NCI-H345 (cell line): ENCODE measurements at regions not wholly inside any gene's neighbourhood (a gene's known extent, or its start where the extent isn't known, plus 50 kb on each side); places are given as distances from the start of the nearest gene placed in this dataset.

Source experiments
- DNase-seq: peaks from one replicate; lab custom pipeline; 2025; lab: John Stamatoyannopoulos, UW

DNA sequence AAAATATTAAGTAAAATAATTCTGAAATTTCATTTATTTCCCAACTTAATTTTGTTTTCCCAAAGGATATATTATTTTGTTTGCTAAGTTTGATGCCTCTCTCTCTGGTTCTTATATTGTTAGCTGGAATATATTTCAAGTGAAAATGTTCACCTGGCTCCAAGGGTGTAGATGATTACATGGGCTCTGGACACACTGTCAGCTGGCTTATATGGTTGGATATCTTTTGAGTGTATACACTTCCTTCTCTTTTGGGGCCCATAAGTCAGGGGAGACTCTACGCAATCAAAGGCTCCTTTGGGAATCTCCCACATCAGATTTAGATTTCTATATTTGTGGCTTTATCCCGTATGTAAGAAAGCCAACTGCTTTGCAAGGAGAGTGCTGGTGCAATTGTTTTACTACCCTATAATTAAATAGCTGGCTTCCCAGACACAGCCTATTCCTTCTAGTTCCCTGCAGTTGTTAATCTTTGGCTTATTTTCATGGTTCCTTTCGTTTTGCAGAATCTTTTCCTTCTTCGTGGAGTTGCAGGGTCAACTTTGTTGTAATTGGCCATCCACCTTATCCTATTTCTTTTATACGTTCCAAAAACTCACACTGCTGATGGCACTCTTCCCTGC lies 225.7 kb downstream of the DPH6 start:
- DNase-seq: no peak

DNA sequence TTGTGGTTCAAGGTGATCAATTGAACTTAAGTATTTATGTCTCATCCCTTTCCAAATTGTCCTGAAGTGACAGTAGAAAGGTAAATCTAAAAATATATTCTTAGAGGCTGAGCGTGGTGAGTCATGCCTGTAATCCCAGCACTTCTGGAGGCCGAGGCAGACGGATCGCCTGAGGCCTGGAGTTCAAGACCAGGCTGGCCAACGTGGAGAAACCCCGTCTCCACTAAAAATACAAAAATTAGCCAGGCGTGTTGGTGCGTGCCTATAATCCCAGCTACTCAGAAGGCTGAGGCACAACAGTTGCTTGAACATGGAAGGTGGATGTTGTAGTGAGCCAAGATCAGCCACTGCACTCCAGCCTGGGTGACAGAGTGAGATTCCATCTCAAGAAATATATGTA lies 226.6 kb downstream of the DPH6 start:
- DNase-seq: no peak

DNA sequence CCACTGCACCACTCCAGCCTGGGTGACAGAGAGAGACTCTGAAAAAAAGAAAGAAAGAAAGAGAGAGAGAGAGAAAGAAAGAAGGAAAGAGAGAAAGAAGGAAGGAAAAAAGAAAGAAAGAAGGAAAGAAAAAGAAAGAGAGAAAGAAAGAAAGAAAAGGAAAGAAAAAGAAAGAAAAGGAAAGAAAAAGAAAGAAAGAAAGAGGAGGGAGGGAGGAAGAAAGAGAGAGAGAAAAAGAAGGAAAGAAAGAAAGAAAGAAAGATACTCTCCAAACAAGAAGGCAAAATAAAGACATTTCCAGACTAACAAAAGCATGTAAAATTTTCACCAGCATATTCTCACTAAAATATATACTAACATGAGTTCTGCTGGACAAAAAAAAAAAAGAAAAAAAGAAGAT lies 228.7 kb downstream of the DPH6 start:
- DNase-seq: no peak

DNA sequence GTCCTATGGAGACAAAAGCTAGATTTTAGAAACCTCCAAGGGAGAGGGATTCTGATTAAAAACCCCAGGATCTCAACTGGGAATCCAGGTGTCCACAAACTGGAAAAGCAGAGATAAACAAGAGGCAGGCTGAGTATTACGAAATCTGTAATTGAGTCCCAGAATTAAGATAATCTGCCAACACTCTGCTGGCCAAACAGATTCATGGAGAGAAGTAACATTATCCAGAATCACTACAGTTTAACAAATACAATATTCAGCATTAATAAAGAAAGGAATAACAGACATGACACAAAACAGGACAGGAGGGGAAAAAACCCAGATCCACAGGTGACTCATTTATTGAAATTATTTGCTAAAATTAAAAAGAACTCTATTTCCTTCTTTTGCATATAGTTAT lies 227.2 kb upstream of the NANOGP8 start:
- no peak for DNase-seq

DNA sequence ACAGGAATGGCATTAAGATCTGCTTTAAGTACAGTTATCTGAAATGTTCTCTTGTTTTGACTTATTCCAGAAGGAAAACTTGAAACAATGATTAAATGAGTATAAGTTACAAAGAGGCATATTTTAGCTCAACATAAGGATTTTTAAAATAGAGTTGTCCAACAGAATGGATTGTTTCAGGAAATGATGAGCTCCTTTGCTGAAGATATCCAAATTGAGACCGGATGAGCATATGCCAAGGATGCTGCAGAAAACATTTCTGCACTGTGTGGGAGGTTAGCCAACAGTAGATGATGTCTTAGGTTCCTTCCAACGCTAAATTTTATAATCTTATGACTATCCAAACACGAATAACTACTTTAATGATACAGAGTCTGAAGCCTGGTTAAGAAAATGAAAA lies 226.5 kb upstream of the NANOGP8 start:
- no peak for DNase-seq

DNA sequence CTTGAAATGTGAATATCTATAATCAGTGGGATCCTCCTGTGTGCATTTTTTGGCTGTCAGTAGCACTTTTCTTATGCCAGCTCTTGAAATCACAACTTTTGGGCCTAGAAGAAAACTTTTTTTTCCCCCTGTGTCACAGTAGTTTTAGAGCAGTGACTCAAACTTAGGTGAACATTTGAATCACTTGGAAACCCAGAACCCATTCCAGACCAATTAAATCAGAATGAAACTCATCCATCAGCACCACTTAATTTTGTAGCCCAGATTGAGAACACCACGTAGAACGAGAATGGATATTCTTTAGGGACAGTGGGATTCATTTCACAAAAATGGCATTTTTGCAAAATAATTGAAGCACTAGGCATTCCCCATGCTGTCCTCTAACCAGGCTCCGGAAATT lies 224.8 kb upstream of the NANOGP8 start:
- DNase-seq: no peak

GRCh38 chr15:35308802-35309201 lies 223.7 kb upstream of the NANOGP8 start:
- DNase-seq: peak; percentile 49

- no peak for DNase-seq
Observed at GRCh38 chr15:35307676-35308075, 222.6 kb upstream of the NANOGP8 start.

GRCh38 chr15:35307026-35307425 lies 221.9 kb upstream of the NANOGP8 start:
- no peak for DNase-seq

- DNase-seq: no peak
Observed at GRCh38 chr15:35306361-35306981, 221.4 kb upstream of the NANOGP8 start.

DNA sequence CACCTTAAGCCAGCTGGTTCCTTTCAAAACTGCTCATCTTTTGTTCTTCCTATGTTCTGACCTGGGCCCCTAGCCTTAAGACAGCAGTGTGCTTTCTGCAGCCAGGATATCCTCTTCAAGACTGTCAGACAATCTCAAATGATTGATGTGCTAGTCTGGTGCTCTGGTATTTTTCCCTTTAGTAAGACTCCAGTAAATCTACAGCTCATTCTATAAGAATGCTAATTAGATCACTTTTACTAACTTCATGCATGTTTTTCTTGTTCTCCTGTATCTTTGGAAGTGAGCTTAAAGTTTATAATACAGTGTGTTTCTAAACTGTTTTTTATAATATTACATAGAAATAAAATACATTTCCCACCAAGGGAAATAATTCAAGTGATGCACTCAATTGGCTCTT lies 220.9 kb upstream of the NANOGP8 start:
- no peak for DNase-seq

DNA sequence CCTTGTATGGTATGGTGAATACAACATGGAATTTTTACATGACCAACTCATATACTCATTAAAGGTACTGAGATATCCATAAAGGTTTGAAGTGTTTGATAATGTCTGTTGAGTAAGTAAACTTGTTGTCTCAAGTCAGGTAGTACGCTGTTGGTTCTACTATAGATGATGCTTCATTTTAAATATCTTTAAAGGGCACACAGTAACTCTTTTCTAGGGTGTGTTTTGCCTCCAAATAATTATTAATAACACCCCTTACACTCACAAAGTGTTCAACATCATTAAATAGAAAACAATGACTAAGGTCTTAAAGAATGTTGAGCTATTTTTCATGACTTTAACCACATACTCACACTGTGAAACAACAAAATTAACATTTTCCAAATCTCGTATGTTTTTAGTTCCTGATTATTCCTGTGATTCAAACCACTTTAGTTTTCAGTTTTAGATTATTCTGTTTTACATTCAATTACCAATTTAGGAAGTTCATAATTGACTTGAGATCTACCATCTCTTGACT lies 220.0 kb upstream of the NANOGP8 start:
- DNase-seq: no peak

- DNase-seq: no peak
Observed at GRCh38 chr15:35304389-35304788, 219.3 kb upstream of the NANOGP8 start.

DNA sequence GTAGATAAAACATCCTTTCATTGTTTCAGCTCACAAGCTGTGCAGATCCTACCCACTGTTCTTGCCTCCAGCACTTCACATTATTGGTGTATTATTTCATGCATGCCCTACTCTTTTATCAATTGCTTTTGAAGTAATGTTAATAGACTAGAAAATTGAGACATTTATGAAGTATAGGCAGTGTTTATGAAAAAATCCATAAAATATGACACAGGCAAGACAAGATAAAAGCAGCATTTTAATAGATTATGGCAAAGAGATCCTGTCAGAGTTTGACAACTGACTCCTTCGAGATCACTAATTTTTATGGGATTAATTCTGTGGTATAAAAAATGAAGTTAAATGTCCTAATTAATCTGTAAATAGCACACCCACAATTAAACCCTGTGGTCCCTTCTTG lies 217.2 kb upstream of the NANOGP8 start:
- DNase-seq: no peak

DNA sequence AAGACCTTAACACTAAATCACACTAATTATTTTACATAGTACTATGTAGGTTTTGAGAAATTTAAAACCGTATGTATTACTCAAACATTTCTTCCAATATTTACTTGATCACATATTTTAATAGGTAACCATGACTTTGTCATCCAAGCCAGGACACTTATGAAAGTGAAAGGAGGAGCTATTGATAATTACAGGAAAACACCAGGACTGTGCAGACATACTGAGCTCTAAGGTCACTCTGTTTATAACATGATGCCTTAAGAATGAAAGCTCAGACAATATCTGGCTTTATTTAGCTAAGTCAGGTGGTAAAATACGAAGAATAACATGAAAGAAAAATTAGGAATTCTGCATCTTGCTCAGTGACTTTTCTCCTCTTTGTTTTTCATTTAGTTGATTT lies 216.0 kb upstream of the NANOGP8 start:
- no peak for DNase-seq

GRCh38 chr15:35299059-35299735 lies 214.1 kb upstream of the NANOGP8 start:
- no peak for DNase-seq

DNA sequence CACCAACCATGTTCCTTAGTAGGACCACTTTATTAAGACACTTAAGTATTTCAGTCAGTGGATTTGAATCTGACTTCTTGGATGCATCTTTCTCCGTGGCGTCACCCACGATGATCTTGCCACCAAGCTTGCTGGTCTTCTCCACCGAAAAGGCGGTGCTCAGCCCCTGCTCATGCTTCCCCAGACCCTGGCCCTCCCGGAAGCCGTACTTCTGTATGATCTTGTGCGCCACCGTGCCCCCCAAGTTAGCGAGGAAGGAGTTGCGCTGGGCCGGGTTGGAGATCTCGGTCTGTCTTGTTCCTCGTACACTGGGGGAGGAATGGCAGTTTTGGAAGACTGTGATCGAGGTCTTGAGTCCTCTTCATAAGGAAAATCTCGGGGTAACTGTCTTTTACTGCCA lies 213.4 kb upstream of the NANOGP8 start:
- DNase-seq: no peak

DNA sequence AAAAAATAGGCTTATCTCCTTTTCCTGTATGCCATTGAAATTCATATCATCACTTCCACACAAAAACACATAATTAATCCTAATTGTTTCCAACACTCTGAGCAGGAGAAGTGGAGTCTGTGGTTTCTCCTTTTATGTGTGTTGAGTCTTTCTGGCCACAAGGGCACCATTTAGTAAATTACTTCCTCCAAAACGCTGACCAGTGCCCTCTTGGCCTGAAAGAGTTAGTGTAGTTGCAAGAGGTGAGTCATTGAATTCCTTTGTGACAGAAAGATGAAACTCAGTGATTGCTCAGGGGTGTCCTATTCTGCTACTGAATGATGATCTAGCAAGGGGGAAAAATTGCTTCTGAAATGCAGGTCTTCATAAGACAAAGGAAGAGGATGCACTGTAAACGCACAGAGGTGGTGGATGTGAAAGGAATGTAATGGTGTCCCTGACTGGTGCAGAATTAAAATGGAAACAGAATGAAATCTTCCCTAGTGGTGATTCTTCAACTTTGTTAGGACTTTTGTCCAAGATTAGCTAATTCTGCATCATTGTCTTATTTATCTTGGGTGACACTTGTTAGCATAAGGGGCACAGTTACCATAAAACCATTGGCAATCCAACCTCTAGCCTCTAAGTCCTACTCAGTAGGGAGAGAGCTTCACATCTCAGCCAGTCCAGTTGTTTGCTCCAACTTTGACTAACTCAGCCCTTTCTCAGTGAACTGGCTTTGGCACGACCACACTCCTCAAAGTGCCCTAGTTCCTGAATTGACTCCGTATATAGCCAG lies 208.4 kb upstream of the NANOGP8 start:
- no peak for DNase-seq

DNA sequence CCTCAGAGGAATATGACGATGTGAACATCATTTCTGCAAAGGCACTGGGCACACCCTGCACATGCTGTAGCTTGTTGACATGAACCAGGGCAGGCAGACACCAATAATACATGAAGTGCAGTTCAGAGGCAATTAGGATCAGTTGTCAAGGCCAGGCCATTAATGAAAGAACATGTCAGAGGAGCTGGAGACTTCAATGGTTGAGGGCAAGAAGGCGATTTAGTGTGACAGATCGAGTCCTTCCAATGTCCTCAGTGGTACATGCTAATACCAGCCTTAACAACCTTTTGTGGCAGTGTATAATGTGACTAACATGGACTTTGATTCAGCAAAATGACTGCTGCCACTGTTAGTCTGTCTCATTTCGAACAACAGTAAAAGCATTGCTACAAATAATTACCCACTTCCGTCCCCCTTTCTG lies 205.2 kb upstream of the NANOGP8 start:
- no peak for DNase-seq

GRCh38 chr15:35289024-35289617 lies 204.0 kb upstream of the NANOGP8 start:
- DNase-seq: peak; percentile 9

- no peak for DNase-seq
Observed at GRCh38 chr15:35288580-35288979, 203.5 kb upstream of the NANOGP8 start.

DNA sequence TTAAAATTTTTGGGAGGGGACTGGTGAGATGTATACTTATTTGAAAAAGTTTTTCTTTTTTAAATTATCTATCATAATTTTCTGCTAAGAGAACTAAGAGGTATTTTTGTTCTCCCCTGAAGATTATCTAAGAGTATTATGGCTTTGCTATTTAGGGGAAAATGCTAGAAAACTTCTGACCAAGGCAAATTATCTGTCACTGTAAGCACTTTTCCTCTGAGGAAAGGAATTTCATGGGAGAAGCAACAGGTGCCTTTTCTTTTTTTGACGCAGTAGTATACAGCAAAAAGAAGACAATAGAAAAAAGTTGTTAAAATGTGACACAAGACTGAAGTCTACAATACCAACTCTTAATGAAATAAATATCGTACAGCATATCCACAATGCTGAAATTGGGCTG lies 201.6 kb upstream of the NANOGP8 start:
- DNase-seq: no peak
